Activated CD4-positive, alpha-beta T cell treated with anti-CD3 and anti-CD28 coated beads, Interleukin-2, amount 10 ng/mL, durations not matched to agents 7 days and 5 days (primary cell): ENCODE measurements at regions not wholly inside any gene's neighbourhood (a gene's known extent, or its start where the extent isn't known, plus 50 kb on each side); places are given as distances from the start of the nearest gene placed in this dataset.

Experiments used
- CTCF ChIA-PET: fragments of 350-600 bp; sonication (Branson Sonifier 250); formaldehyde crosslinking; loops from one replicate; lab custom pipeline; 2021; ENCODE audit warnings: antibody characterized with exemption; lab: Charles Lee
- POLR2A ChIA-PET: fragments of 350-600 bp; sonication (Branson Sonifier 250); formaldehyde crosslinking; loops from one replicate; lab custom pipeline; 2021; ENCODE audit warnings: antibody characterized with exemption; lab: Charles Lee
- DNase-seq: peaks from one replicate; pipeline ENCODE4 v3.0.0-alpha.2; 2020
- H3K27ac Mint-ChIP-seq: one replicate; pipeline ENCODE4 v1.8.0; 2021; ENCODE audit warnings: mild to moderate bottlenecking, moderate library complexity, mixed read lengths
- H3K27me3 Mint-ChIP-seq: one replicate; pipeline ENCODE4 v1.8.0; 2021; ENCODE audit warnings: mixed read lengths
- H3K36me3 Mint-ChIP-seq: one replicate; pipeline ENCODE4 v1.8.0; 2021; ENCODE audit warnings: low read depth, mixed read lengths
- H3K4me1 Mint-ChIP-seq: one replicate; pipeline ENCODE4 v1.8.0; 2021; ENCODE audit warnings: mixed read lengths
- H3K4me3 Mint-ChIP-seq: one replicate; pipeline ENCODE4 v1.8.0; 2021; ENCODE audit warnings: mild to moderate bottlenecking, moderate library complexity, mixed read lengths
- H3K9me3 Mint-ChIP-seq: one replicate; pipeline ENCODE4 v1.8.0; 2021; ENCODE audit warnings: mixed read lengths

DNA sequence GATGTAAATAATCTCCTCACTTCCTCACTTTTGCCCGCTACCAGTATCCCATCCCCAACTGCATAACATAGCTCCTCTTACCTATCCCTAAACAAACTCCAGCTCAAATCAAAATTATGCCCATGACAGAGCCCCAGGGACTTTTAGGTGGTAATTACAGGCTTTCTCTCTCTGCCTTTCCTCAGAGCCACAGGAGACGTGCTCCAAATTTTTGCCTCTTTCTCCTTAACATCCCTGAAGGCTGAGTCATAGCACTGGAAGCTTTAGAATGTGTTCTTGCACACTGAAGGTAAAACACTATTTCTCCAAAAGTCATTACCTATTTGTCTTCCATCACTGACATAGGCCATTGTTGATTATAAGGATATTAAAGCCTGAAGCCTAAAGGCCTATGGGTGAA is 263.5 kb upstream of the PLD5 start:
- Mint-ChIP-seq H3K27ac (no peak overlapping the region), H3K4me1 (no peaks in the 10 kb centered on the region), H3K36me3 (no peaks in the 10 kb centered on the region), H3K27me3 (no peaks in the 10 kb centered on the region), H3K4me3 (no peak overlapping the region), H3K9me3 (no peaks in the 10 kb centered on the region)
- no peak for DNase-seq
- ChIA-PET CTCF (no interaction called here), POLR2A (no interaction called here)

DNA sequence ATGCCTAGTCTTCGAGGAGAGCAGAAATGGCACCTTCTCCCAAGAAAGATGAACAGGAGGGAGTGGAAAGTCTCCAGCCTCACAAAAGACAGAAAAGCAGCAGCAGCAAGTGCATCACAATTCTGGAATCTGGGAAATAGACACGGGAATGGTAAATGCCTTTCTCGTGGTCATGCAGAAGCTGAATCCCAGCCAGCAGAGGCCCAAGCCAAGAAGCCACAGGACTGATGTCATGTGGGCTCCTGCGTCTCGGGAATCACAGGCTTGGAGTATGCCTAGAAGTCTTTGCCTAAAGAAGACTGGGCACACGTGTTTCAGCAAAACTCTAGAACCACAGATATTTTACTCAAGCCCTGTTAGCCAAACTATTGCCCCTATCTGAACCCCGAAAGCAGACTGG is 260.3 kb upstream of the PLD5 start:
- Mint-ChIP-seq H3K27me3 (no peaks in the 10 kb centered on the region), H3K27ac (no peak overlapping the region), H3K36me3 (no peaks in the 10 kb centered on the region), H3K4me3 (no peak overlapping the region), H3K4me1 (no peaks in the 10 kb centered on the region), H3K9me3 (no peaks in the 10 kb centered on the region)
- DNase-seq: no peak
- CTCF ChIA-PET: no interaction called here
- POLR2A ChIA-PET: no interaction called here

DNA sequence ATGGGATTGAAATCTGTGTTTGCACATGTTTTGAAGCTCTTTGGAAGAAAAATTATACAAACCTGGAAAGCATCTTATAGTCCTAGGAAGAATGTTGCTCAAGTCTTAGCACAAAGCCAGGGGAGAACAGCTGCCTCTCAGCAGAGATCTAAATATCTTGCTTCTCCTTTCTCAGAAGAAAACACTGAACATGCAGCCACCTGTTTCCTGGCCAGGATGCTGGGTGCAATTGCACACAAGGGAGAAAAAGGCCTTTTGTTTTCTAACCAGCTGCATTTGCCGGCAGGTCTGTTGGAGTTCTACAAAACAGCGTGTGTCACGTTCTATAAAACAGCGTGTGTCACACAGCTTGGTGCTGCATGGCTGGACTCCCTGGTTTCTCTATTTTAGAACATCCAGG is 259.6 kb upstream of the PLD5 start:
- DNase-seq: no peak
- Mint-ChIP-seq H3K9me3 (no peaks in the 10 kb centered on the region), H3K27ac (no peak overlapping the region), H3K36me3 (no peaks in the 10 kb centered on the region), H3K4me3 (no peak overlapping the region), H3K4me1 (no peaks in the 10 kb centered on the region), H3K27me3 (no peaks in the 10 kb centered on the region)
- POLR2A ChIA-PET: no interaction called here
- CTCF ChIA-PET: no interaction called here

DNA sequence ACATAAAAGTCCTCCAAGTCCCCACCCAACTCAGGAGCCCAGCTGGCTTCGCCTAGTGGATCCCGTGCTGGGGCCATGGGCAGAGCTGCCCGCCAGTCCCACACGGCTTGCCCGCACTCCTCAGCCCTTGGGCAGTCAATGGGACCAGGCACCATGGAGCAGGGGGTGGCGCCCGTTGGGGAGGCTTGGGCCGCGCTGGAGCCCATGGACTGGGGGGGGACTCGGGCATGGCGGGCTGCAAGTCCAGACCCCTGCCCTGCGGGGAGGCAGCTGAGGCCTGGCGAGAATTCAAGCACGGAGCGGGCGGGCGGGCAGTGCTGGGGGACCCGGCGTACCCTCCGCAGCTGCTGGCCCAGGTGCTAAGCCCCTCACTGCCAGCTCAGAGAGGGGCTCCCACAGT is 249.8 kb upstream of the PLD5 start:
- DNase-seq: no peak
- H3K36me3 Mint-ChIP-seq: no peaks in the 10 kb centered on the region
- H3K27ac Mint-ChIP-seq: no peak overlapping the region
- H3K4me1 Mint-ChIP-seq: no peaks in the 10 kb centered on the region
- CTCF ChIA-PET: no interaction called here
- POLR2A ChIA-PET: no interaction called here
- no peaks in the 10 kb centered on the region for H3K9me3 Mint-ChIP-seq
- no peaks in the 10 kb centered on the region for H3K27me3 Mint-ChIP-seq
- H3K4me3 Mint-ChIP-seq: no peak overlapping the region

DNA sequence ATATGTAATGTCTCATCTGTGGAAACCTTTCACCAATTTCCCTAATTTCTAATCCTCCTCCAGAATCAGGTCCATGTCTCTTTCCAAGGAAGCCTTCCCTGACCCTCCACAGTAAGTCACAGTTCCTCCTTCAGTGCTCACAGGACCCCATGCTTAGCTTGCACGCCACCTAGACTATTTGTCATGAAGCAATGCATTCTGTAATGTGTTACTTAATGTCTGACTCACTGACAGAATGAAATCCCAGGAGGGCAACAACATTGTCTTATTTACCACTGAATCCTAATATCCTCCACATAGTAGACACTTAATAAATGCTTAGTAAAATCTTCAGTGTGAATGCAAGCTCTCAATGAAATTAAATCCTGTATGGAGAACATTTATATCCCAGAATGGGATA is 245.9 kb upstream of the PLD5 start:
- no peaks in the 10 kb centered on the region for H3K36me3 Mint-ChIP-seq
- H3K27ac Mint-ChIP-seq: no peak overlapping the region
- H3K4me1 Mint-ChIP-seq: no peaks in the 10 kb centered on the region
- ChIA-PET POLR2A (no interaction called here), CTCF (no interaction called here)
- H3K4me3 Mint-ChIP-seq: no peak overlapping the region
- DNase-seq: no peak
- no peaks in the 10 kb centered on the region for H3K27me3 Mint-ChIP-seq
- H3K9me3 Mint-ChIP-seq: no peaks in the 10 kb centered on the region

DNA sequence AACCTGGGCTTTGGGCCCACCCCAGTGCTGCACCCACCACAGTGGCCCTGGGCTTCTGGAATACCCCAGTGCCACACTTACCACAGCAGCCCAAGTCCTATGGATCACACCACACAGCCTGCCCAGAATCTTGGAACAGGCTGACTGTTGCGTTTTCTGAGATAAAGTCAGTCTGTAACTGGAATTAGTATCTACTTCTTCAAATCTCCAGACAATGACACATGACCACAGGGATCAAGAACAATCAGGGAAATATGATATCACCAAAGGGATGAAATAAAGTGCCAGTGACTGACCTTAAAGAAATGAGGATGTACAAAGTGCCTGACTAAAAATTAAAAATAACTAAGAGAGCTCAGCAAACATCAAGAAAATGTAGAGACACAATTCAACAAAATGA is 239.7 kb upstream of the PLD5 start:
- no peak overlapping the region for H3K4me3 Mint-ChIP-seq
- peaks cover 3% of the 10 kb centered on the region for H3K9me3 Mint-ChIP-seq
- no peaks in the 10 kb centered on the region for H3K36me3 Mint-ChIP-seq
- DNase-seq: no peak
- no peaks in the 10 kb centered on the region for H3K4me1 Mint-ChIP-seq
- H3K27ac Mint-ChIP-seq: no peak overlapping the region
- no peaks in the 10 kb centered on the region for H3K27me3 Mint-ChIP-seq
- ChIA-PET CTCF (no interaction called here), POLR2A (no interaction called here)

DNA sequence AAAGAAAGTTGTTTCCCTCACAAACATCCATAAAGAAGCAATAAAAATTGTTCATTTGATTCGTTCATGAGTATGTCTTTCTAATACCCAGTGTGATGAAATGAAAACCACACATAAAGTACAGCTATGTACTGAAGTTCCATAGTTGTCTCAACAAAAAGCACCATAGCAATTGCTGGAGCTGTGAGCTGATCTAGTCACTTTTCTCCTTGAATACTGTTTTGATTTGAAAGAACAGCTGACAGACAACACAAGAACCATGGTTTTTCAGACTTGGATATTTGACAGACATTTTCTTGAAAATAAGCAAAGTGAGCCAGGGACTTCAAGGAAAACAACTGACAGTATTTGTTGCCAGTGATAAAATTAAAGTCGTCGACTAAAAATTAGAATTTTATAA is 237.1 kb upstream of the PLD5 start:
- Mint-ChIP-seq H3K36me3 (no peaks in the 10 kb centered on the region), H3K4me3 (no peak overlapping the region), H3K27ac (no peak overlapping the region), H3K27me3 (no peaks in the 10 kb centered on the region), H3K4me1 (no peaks in the 10 kb centered on the region), H3K9me3 (peaks cover 3% of the 10 kb centered on the region)
- DNase-seq: no peak
- ChIA-PET POLR2A (no interaction called here), CTCF (no interaction called here)

DNA sequence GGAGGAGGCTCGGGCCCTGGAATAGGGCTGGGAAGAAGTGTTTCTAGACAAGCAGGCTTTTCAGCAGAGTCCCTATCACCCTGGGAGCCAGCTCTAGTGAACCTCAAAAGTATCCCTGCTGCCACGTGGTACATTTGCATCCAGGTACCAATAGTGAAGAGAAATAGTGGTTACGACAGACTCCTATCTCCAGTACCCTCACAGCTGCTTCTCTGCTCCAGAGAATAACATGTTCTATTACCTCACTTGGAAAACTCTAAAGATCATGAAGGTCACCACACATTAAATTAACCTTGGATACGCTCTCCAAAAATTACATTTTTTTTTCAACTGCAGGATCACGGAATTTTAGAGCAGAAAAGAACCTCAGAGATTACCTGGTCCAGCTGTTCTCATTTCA is 230.4 kb upstream of the PLD5 start:
- no peak for DNase-seq
- Mint-ChIP-seq H3K9me3 (no peaks in the 10 kb centered on the region), H3K4me3 (no peak overlapping the region), H3K36me3 (no peaks in the 10 kb centered on the region), H3K27me3 (no peaks in the 10 kb centered on the region), H3K27ac (no peak overlapping the region), H3K4me1 (no peaks in the 10 kb centered on the region)
- ChIA-PET CTCF (no interaction called here), POLR2A (no interaction called here)

DNA sequence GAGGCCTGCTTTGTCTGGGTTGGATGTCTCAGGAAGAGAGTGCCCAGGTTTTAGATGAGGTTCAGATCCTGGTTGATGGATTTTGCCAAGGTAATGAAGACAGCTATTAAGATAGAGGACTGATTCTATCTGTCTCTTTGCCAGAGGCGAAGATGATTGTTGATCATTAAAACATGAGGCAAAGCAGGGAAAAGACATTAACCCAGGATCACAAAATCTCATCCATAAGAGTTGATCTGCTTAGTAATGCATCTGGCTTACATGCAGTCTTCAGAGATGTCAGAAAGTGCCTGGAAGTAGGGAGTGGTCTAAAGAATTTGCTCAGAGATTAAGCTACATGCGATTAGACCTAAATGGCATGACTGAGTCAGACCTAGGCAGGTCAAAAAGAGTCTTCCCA is 229.6 kb upstream of the PLD5 start:
- no peak overlapping the region for H3K27ac Mint-ChIP-seq
- POLR2A ChIA-PET: interaction anchor here (0.7 kb wide), 1 partner anchor 633 kb away, joined by 3 read pairs; no protein-coding TSS in a partner anchor
- H3K36me3 Mint-ChIP-seq: no peaks in the 10 kb centered on the region
- H3K4me1 Mint-ChIP-seq: no peaks in the 10 kb centered on the region
- CTCF ChIA-PET: no interaction called here
- no peaks in the 10 kb centered on the region for H3K9me3 Mint-ChIP-seq
- no peak overlapping the region for H3K4me3 Mint-ChIP-seq
- no peaks in the 10 kb centered on the region for H3K27me3 Mint-ChIP-seq
- DNase-seq: no peak

DNA sequence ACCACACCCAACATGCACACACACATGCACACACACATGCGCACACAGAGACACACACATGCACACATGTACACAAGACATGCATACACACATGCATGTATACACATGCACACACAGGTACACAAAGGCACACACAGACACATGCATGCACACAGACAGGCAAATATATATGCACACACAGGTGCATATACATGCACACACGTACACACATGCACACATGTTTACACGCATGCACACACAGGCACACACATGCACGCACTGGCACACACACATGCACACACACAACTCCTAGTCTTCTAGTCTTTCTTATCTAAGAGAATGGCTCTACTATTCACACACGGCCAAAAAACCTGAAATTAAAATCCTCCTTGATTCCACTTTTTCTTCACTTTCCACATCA is 222.7 kb upstream of the PLD5 start:
- Mint-ChIP-seq H3K9me3 (no peaks in the 10 kb centered on the region), H3K27me3 (no peaks in the 10 kb centered on the region), H3K36me3 (no peaks in the 10 kb centered on the region), H3K4me1 (no peaks in the 10 kb centered on the region), H3K4me3 (no peak overlapping the region), H3K27ac (no peak overlapping the region)
- POLR2A ChIA-PET: no interaction called here
- DNase-seq: no peak
- CTCF ChIA-PET: no interaction called here

DNA sequence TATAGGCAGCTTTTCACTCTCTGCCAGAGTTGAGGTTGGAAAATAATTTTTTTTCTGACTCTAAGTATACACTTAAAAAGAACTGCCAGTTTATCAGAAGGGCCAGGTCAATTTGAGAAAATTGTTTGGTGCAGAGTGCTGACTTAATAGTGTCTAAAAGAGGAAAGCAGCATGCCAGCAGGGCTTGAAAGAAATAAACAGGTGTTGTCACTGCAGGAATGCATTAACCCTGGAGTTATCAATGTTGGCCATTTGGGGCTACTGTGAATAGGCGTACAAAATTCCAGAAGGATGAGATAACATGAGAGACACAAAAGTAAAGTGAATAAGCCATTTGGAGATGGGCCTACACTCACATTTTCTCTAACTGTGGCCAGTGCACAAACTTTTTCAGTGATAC is 220.6 kb upstream of the PLD5 start:
- ChIA-PET CTCF (no interaction called here), POLR2A (no interaction called here)
- DNase-seq: no peak
- Mint-ChIP-seq H3K27me3 (no peaks in the 10 kb centered on the region), H3K9me3 (peaks cover 3% of the 10 kb centered on the region), H3K4me3 (no peak overlapping the region), H3K36me3 (no peaks in the 10 kb centered on the region), H3K27ac (no peak overlapping the region), H3K4me1 (no peaks in the 10 kb centered on the region)

DNA sequence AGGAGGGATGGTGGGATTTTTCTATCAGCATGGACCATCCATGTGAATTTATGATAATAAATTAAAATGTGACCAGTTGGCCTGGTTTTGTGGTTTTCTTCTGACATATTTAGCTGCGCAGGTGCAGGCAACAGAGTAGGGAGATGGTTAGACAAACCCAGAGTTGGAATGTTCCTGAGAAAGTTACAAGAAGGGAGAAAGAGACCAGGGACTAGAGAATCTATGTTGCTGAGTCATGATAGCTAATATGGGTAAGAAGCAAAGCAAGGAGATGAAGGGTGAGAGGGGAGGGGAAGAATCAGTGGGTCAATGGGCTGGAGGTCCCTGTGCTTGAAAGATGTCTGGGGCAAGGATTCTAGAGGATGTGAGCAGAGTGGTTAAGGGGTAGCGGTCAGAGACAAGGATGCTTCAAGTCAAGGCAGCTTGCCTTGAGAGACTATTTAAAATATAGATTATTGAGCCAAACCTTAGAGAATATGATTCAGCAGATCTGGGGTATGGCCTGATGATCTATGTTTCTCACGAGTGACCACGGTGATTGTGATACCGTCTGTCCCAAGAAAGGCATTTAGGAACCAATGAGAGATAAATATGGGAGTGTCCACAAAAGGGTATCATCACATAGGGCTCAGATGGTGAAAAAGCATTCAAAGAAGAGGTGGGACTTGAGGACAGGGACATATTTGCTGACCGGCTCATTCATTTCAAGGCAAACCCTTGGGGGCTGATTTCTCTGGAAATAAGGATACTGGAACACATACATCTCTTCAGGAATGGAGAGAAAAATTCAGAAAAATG is 219.7 kb upstream of the PLD5 start:
- POLR2A ChIA-PET: no interaction called here
- H3K4me3 Mint-ChIP-seq: no peak overlapping the region
- CTCF ChIA-PET: no interaction called here

DNA sequence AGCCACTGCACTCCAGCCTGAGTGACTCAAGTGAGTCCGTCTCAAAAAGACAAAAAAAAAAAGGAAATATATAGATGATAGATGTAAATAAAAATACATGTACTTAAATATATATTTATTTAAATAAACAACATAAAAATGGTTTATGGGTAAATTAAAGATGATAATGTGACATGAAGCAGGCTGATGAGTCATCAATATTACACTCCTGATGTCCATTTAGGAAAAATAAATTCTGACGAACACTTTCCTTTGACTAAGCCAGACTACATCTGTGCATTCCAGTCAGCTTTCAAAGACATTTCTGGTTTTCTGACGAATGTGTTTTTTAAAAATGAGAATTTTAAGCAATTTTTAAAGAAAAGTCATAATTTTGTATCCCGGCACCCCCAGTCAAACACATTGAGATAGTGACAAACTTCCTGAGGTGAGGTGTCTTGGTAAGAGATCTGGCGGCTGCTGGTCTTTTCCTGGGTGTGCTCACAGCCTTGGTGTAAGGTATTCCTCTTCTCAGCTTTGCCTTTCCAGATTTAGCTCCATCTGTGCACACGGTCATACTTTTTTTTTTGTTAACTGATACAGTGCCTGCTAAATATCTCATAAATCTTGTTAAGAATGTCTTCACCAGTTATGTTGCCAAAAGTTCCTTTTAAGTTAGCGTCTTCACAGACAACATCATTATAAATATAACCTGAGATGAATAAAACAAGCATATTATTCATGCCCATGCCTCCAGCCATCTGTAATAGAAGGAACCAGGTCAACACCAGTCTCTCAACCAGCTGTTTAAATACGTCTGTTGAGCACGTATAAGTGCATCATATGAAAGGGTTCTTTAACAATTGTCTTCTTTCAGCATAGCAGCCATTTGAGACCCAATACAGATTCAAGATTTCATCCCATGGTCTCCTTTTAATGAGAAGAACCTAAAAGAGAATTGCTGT is 214.5 kb upstream of the PLD5 start:
- H3K27me3 Mint-ChIP-seq: no peaks in the 10 kb centered on the region
- H3K4me3 Mint-ChIP-seq: no peak overlapping the region
- DNase-seq: no peak
- no peaks in the 10 kb centered on the region for H3K4me1 Mint-ChIP-seq
- POLR2A ChIA-PET: no interaction called here
- CTCF ChIA-PET: no interaction called here
- no peak overlapping the region for H3K27ac Mint-ChIP-seq
- H3K9me3 Mint-ChIP-seq: peaks cover 3% of the 10 kb centered on the region
- H3K36me3 Mint-ChIP-seq: no peaks in the 10 kb centered on the region

More for the DNA sequence above, 219.7 kb upstream of the PLD5 start:
- H3K36me3 Mint-ChIP-seq: no peaks in the 10 kb centered on the region
- H3K4me1 Mint-ChIP-seq: no peaks in the 10 kb centered on the region
- peaks cover 3% of the 10 kb centered on the region for H3K9me3 Mint-ChIP-seq
- no peaks in the 10 kb centered on the region for H3K27me3 Mint-ChIP-seq
- no peak for DNase-seq
- no peak overlapping the region for H3K27ac Mint-ChIP-seq
